Activated B cell treated with CpG ODN at 0.5 μM for 24 hours (primary cell): ENCODE measurements at regions not wholly inside any gene's neighbourhood (a gene's known extent, or its start where the extent isn't known, plus 50 kb on each side); places are given as distances from the start of the nearest gene placed in this dataset.

ENCODE experiments used
- ATAC-seq: fragments of 200-7000 bp; cut with Tn5 transposase; one replicate; pipeline ENCODE4 v1.10.0; 2021; ENCODE audit warnings: low read depth, mild to moderate bottlenecking, moderate library complexity
- CTCF ChIA-PET: fragments of 350-600 bp; sonication (Branson Sonifier 250); formaldehyde crosslinking; loops from one replicate; lab custom pipeline; 2021; ENCODE audit warnings: antibody characterized with exemption; lab: Charles Lee
- POLR2A ChIA-PET: fragments of 350-600 bp; sonication (Branson Sonifier 250); formaldehyde crosslinking; loops from one replicate; lab custom pipeline; 2021; ENCODE audit warnings: antibody characterized with exemption; lab: Charles Lee
- DNase-seq: peaks from one replicate; pipeline ENCODE4 v3.0.0; 2022
- H3K27ac Mint-ChIP-seq: one replicate; pipeline ENCODE4 v1.8.0; 2020; ENCODE audit warnings: mixed read lengths
- H3K27me3 Mint-ChIP-seq: one replicate; pipeline ENCODE4 v1.8.0; 2021; ENCODE audit warnings: mixed read lengths
- H3K36me3 Mint-ChIP-seq: one replicate; pipeline ENCODE4 v1.8.0; 2021; ENCODE audit warnings: low read depth, mixed read lengths
- H3K4me1 Mint-ChIP-seq: one replicate; pipeline ENCODE4 v1.8.0; 2021; ENCODE audit warnings: mixed read lengths
- H3K4me3 Mint-ChIP-seq: one replicate; pipeline ENCODE4 v1.8.0; 2020; ENCODE audit warnings: mild to moderate bottlenecking, mixed read lengths
- H3K9me3 Mint-ChIP-seq: one replicate; pipeline ENCODE4 v1.8.0; 2020; ENCODE audit warnings: mixed read lengths
- intact Hi-C: fragments of 100-400 bp; cut with micrococcal nuclease; formaldehyde crosslinking; loops from one replicate; pipeline ENCODE4 v1.15.1; 2024
- TF ChIP-seq, protein P1 (sequence below): fragments of 200-600 bp; IDR thresholded peaks from one replicate; pipeline ENCODE4 v1.8.0; 2022; ENCODE audit warnings: antibody characterized with exemption, mild to moderate bottlenecking

DNA sequence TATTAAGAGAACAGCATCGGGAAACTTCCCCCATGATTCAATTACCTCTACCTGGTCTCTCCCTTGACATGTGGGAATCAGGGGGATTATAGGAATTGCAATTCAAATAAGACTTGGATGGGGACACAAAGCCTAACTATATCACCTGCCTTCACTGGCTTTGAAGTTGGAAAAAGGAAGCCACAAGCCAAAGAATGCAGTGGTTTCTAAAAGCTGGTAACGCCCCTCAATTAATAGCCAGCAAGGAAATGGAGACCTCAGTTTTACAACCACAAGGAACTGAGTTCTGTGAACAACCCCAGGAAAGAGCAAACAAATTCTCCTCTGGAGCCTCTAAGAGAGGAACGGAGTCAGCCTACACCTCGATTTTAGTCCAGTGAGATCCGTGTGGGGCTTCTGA is 244.1 kb downstream of the TFAP2A start:
- TF ChIP-seq, protein P1, sequence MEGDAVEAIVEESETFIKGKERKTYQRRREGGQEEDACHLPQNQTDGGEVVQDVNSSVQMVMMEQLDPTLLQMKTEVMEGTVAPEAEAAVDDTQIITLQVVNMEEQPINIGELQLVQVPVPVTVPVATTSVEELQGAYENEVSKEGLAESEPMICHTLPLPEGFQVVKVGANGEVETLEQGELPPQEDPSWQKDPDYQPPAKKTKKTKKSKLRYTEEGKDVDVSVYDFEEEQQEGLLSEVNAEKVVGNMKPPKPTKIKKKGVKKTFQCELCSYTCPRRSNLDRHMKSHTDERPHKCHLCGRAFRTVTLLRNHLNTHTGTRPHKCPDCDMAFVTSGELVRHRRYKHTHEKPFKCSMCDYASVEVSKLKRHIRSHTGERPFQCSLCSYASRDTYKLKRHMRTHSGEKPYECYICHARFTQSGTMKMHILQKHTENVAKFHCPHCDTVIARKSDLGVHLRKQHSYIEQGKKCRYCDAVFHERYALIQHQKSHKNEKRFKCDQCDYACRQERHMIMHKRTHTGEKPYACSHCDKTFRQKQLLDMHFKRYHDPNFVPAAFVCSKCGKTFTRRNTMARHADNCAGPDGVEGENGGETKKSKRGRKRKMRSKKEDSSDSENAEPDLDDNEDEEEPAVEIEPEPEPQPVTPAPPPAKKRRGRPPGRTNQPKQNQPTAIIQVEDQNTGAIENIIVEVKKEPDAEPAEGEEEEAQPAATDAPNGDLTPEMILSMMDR = no peak
- no peaks in the 10 kb centered on the region for H3K27me3 Mint-ChIP-seq
- no peak for DNase-seq
- no peak for ATAC-seq
- H3K4me3 Mint-ChIP-seq = no peak overlapping the region
- peaks cover 5% of the 10 kb centered on the region for H3K9me3 Mint-ChIP-seq
- POLR2A ChIA-PET = no interaction called here
- no peaks in the 10 kb centered on the region for H3K4me1 Mint-ChIP-seq
- CTCF ChIA-PET = no interaction called here
- no peak overlapping the region for H3K27ac Mint-ChIP-seq
- intact Hi-C loops = no loop called here
- no peaks in the 10 kb centered on the region for H3K36me3 Mint-ChIP-seq

DNA sequence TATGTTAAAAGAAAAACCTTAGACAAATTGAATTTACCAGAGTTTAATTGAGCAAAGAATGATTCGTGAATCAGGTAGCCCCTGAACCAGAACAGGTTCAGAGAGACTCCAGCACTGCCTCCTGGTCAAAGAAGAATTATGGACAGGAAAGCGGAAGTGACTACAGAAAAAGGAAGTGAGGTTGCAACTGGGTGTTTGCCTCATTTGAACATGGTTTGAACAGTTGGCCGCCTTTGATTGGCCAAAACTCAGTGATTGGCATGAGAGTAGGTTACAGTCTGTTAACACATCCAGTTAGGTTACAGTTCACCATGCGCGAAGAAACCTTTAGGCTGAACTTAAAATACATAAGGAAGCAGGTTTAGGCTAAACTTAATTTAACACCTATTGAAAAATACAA is 248.8 kb downstream of the TFAP2A start:
- no peak overlapping the region for H3K27ac Mint-ChIP-seq
- POLR2A ChIA-PET = no interaction called here

DNA sequence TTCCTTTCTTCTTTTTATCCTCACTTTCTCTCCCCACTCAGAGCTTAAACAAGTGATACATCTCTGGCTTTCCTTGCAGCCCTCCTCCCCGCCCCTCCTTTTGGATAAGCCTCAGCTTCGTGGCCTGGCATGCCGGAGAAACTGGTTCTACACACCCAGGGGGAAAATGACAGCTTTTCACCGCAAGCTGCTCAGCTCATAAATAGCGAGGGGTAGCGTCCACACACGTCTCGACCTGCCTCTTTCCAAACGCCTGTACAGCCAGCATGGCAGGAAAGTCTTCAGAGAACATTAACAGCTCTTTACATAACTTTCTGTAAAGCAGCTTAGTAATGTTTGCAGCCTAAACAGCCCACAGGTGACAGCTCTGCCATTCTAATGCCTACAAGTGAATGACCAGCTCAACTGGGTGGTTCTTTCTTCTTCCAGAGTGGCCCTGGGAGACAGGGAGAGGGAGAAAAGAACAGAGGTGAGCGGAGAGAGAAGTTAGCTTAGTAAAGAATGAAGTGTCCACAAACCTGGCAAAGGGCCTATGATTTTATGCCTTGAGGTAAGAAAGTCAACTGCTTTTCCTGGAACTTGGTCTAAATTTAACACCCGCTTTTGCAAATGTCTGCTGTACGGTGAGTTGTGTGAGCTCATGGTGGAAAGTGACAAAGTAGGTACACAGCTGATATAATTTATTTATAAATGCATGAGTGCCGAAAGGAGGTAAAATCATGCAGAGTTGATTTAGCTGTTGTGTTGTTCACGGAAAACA is 251.5 kb downstream of the TFAP2A start:
- CTCF ChIA-PET = no interaction called here
- POLR2A ChIA-PET = no interaction called here
- no peak overlapping the region for H3K27ac Mint-ChIP-seq
- H3K27me3 Mint-ChIP-seq = no peaks in the 10 kb centered on the region
- TF ChIP-seq, protein P1 = no peak
- DNase-seq (no peak), ATAC-seq (no peak)
- H3K4me1 Mint-ChIP-seq = no peaks in the 10 kb centered on the region
- intact Hi-C loops = no loop called here
- no peak overlapping the region for H3K4me3 Mint-ChIP-seq
- no peaks in the 10 kb centered on the region for H3K36me3 Mint-ChIP-seq
- peaks cover 3% of the 10 kb centered on the region for H3K9me3 Mint-ChIP-seq

More for the DNA sequence above, 248.8 kb downstream of the TFAP2A start:
- H3K4me1 Mint-ChIP-seq = no peaks in the 10 kb centered on the region
- H3K27me3 Mint-ChIP-seq = no peaks in the 10 kb centered on the region
- H3K4me3 Mint-ChIP-seq = no peak overlapping the region
- intact Hi-C loops = no loop called here
- ATAC-seq = no peak
- CTCF ChIA-PET = no interaction called here
- TF ChIP-seq, protein P1 = no peak
- H3K9me3 Mint-ChIP-seq = peaks cover 3% of the 10 kb centered on the region
- DNase-seq = no peak
- H3K36me3 Mint-ChIP-seq = no peaks in the 10 kb centered on the region

DNA sequence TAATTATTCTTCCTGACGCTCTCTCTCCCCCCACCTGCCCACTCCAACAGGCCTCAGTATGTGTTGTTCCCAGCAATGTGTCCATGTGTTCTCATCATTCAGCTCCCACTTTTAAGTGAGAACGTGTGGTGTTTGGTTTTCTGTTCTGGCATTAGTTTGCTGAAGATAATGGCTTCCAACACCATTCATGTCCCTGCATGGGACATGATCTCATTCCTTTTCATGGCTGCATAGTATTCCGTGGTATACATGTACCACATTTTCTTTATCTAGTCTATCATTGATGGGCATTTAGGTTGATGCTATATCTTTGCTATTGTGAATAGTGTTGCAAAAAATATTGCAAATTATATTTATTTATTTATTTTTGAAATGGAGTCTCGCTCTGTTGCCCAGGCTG is 258.0 kb downstream of the TFAP2A start:
- CTCF ChIA-PET = no interaction called here
- no peak overlapping the region for H3K4me3 Mint-ChIP-seq

DNA sequence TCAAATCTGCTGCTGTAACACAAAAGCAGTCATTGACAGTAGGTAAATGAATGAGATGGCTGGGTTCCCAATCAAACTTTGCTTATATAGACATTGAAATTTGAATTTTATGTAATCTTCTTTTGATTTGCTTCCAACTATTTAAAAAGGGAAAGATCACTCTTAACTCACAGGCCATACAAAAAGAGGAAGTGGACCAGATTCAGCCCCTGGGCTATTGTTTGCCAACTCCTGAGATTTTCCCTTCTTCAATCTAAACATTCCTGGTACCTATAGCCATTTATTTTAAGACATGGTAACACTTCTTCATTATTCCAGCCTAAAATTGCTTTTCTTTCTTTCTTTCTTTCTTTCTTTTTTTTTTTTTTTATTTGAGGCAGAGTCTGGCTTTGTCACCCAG is 260.6 kb downstream of the TFAP2A start:
- ChIA-PET POLR2A (no interaction called here), CTCF (no interaction called here)
- H3K36me3 Mint-ChIP-seq = no peaks in the 10 kb centered on the region
- ATAC-seq (no peak), DNase-seq (no peak)
- H3K4me3 Mint-ChIP-seq = no peak overlapping the region
- H3K9me3 Mint-ChIP-seq = peaks cover 7% of the 10 kb centered on the region
- H3K27ac Mint-ChIP-seq = no peak overlapping the region
- H3K27me3 Mint-ChIP-seq = no peaks in the 10 kb centered on the region
- intact Hi-C loops = no loop called here
- TF ChIP-seq, protein P1 = no peak
- no peaks in the 10 kb centered on the region for H3K4me1 Mint-ChIP-seq

More for the DNA sequence above, 258.0 kb downstream of the TFAP2A start:
- ATAC-seq = no peak
- TF ChIP-seq, protein P1 = no peak
- H3K27me3 Mint-ChIP-seq = no peaks in the 10 kb centered on the region
- H3K36me3 Mint-ChIP-seq = no peaks in the 10 kb centered on the region
- no peaks in the 10 kb centered on the region for H3K4me1 Mint-ChIP-seq
- DNase-seq = no peak
- no peak overlapping the region for H3K27ac Mint-ChIP-seq
- POLR2A ChIA-PET = no interaction called here
- intact Hi-C loops = no loop called here
- H3K9me3 Mint-ChIP-seq = peaks cover 7% of the 10 kb centered on the region
